HepG2 (cell line): ENCODE measurements at regions not wholly inside any gene's neighbourhood (a gene's known extent, or its start where the extent isn't known, plus 50 kb on each side); places are given as distances from the start of the nearest gene placed in this dataset.

ENCODE experiments used
- ATAC-seq: fragments of 200-7000 bp; cut with Tn5 transposase; 3 replicates; pipeline ENCODE4 v1.9.1; 2020; ENCODE audit warnings: mild to moderate bottlenecking, moderate library complexity
- BruUV-seq: library from RNA; stranded (reverse); fragments of 400-500 nt; replicated peaks from 2 replicates; lab custom pipeline; 2021; lab: Mats Ljungman, UMichigan
- CTCF ChIA-PET: fragments of 300-600 bp; formaldehyde crosslinking; extraction: SDS; loops from one replicate; lab custom pipeline; 2021; ENCODE audit warnings: low total read pairs, inconsistent platforms, low intra/inter-chr PET ratio; lab: Yijun Ruan, JAX
- POLR2A ChIA-PET: fragments of 350-600 bp; sonication (Branson Sonifier 250); formaldehyde crosslinking; loops from one replicate; lab custom pipeline; 2020; ENCODE audit warnings: antibody characterized with exemption, inconsistent platforms; lab: Yijun Ruan, JAX
- DNase-seq: peaks from one replicate; pipeline ENCODE4 v3.0.0-alpha.2; 2015; ENCODE audit warnings: low spot score
- FAIRE-seq: peaks from 3 replicates; lab custom pipeline; 2011; peaks lifted over from hg19 to GRCh38; lab: Jason Lieb, UNC
- H2AFZ ChIP-seq: one replicate; pipeline ENCODE4 v1.6.1; 2011; ENCODE audit warnings: low read length, inconsistent platforms
- H3K27ac ChIP-seq: fragments of 300-600 bp; 3 replicates; pipeline ENCODE4 v1.8.0; 2011; ENCODE audit warnings: mixed run types, mild to moderate bottlenecking, mixed read lengths, low read length, inconsistent platforms; ENCODE audit not compliant: insufficient read depth; ENCODE audit errors: extremely low read length
- H3K27me3 ChIP-seq, 2 experiments: fragments of 200-600 bp in 1 of 2; 2 replicates in 1 of 2; 3 replicates in 1 of 2; pipeline versions ENCODE4 v1.6.0 to v1.8.0; 2011; ENCODE audit warnings: low read length in 2 of 2, mild to moderate bottlenecking in 2 of 2, moderate library complexity in 2 of 2, inconsistent platforms in 1 of 2; ENCODE audit not compliant: insufficient read depth in 2 of 2, control insufficient read depth in 1 of 2
- H3K36me3 ChIP-seq, 2 experiments: fragments of 200-600 bp in 1 of 2; replicated peaks in 1 of 2; 2 replicates in 1 of 2; 3 replicates in 1 of 2; pipeline versions ENCODE4 v1.5.1 to v1.8.0; 2011; ENCODE audit warnings: low read length in 2 of 2, inconsistent platforms in 1 of 2; ENCODE audit not compliant: insufficient read depth in 2 of 2, control insufficient read depth in 1 of 2
- H3K4me1 ChIP-seq: 2 replicates; pipeline ENCODE4 v1.5.1; 2012; ENCODE audit warnings: low read length, inconsistent platforms; ENCODE audit not compliant: insufficient read depth
- H3K4me2 ChIP-seq: 2 replicates; pipeline ENCODE4 v1.6.0; 2011; ENCODE audit warnings: low read depth, low read length, inconsistent platforms
- H3K4me3 ChIP-seq, 3 experiments: fragments of 200-600 bp in 1 of 3; sonication (generic), shearing (Covaris generic) in 1 of 3; replicated peaks in 1 of 3; 2 replicates each; pipeline ENCODE4 v1.5.1; 2011 to 2016; ENCODE audit warnings: low read length in 3 of 3, inconsistent platforms in 2 of 3, low read depth in 2 of 3, mild to moderate bottlenecking in 2 of 3, control low read depth in 1 of 3, mixed read lengths in 1 of 3; ENCODE audit not compliant: insufficient read depth in 1 of 3
- H3K79me2 ChIP-seq: one replicate; pipeline ENCODE4 v1.6.1; 2011; ENCODE audit warnings: low read length, inconsistent platforms; ENCODE audit not compliant: insufficient read depth
- H3K9ac ChIP-seq: 2 replicates; pipeline ENCODE4 v1.6.0; 2011; ENCODE audit warnings: mild to moderate bottlenecking, low read depth, low read length, inconsistent platforms; ENCODE audit not compliant: insufficient read depth
- H3K9me3 ChIP-seq: 2 replicates; pipeline ENCODE4 v1.5.1; 2012; ENCODE audit warnings: mild to moderate bottlenecking, low read length
- H4K20me1 ChIP-seq: 2 replicates; pipeline ENCODE4 v1.6.0; 2011; ENCODE audit warnings: inconsistent platforms, mild to moderate bottlenecking, low read length, moderate library complexity; ENCODE audit not compliant: insufficient read depth
- IKZF1 ChIP-seq: fragments of 450-650 bp; IDR thresholded peaks from 2 replicates; pipeline ENCODE4 v1.7.1; 2016
- KDM5A ChIP-seq: fragments of 200-600 bp; sonication (generic); IDR thresholded peaks from 2 replicates; pipeline ENCODE4 v1.7.0; 2018; ENCODE audit warnings: antibody characterized with exemption, mild to moderate bottlenecking, low read length, borderline replicate concordance
- KLF15 ChIP-seq: sonication (generic); formaldehyde crosslinking; IDR thresholded peaks from 2 replicates; pipeline ENCODE4 v1.8.1; 2023; ENCODE audit warnings: borderline replicate concordance, mild to moderate bottlenecking, inconsistent platforms, missing genetic modification reagents, mixed read lengths
- NFE2L1 ChIP-seq: sonication (generic); formaldehyde crosslinking; IDR thresholded peaks from 2 replicates; pipeline ENCODE4 v1.4.0; 2020; ENCODE audit warnings: missing genetic modification reagents, mild to moderate bottlenecking, borderline replicate concordance
- RXRA ChIP-seq: sonication (generic); formaldehyde crosslinking; IDR thresholded peaks from 2 replicates; pipeline ENCODE4 v1.5.1; 2020; ENCODE audit warnings: missing genetic modification reagents
- SKI ChIP-seq: fragments of 450-650 bp; IDR thresholded peaks from one replicate; pipeline ENCODE4 v1.6.1; 2018; ENCODE audit warnings: mild to moderate bottlenecking; ENCODE audit not compliant: partially characterized antibody
- ZFP91 ChIP-seq: sonication (generic); formaldehyde crosslinking; IDR thresholded peaks from 2 replicates; pipeline ENCODE4 v1.9.0; 2022; ENCODE audit warnings: missing genetic modification reagents, mild to moderate bottlenecking, borderline replicate concordance
- ZNF510 ChIP-seq: sonication (generic); formaldehyde crosslinking; IDR thresholded peaks from 2 replicates; pipeline ENCODE4 v1.4.0; 2020; ENCODE audit warnings: low read depth, mild to moderate bottlenecking, missing genetic modification reagents
- WGBS: methylation state at CpG from one replicate; pipeline ENCODE4 v1.1.6; 2017; ENCODE audit warnings: low lambda C conversion rate; 5-methylcytosine and 5-hydroxymethylcytosine counted together
- in situ Hi-C: cut with HindIII; loops from 2 replicates; pipeline ENCODE4 v1.10.0; 2017; ENCODE audit warnings: low pct_unique_long_range_greater_than_20kb; ENCODE audit not compliant: extremely low pct_ligation_motif_present
- intact Hi-C: fragments of 100-400 bp; cut with micrococcal nuclease; formaldehyde crosslinking; loops from one replicate; pipeline ENCODE4 v1.10.0; 2022; ENCODE audit not compliant: unreplicated experiment
- TF ChIP-seq, protein P1 (sequence below): sonication (generic); formaldehyde crosslinking; IDR thresholded peaks from one replicate; pipeline ENCODE4 v1.5.1; 2020; ENCODE audit warnings: mild to moderate bottlenecking, missing genetic modification reagents; ENCODE audit errors: not compliant biosample characterization

GRCh38 chr3:107880702-107881101 lies 210.1 kb downstream of the CD47 start:
- Histone ChIP-seq H3K4me1 (no peaks in the 10 kb centered on the region), H3K4me3 (no peak overlapping the region), H2AFZ (no peak overlapping the region), H3K4me2 (no peak overlapping the region), H3K27me3 (no peaks in the 10 kb centered on the region), H3K36me3 (no peaks in the 10 kb centered on the region), H3K79me2 (no peaks in the 10 kb centered on the region), H3K27ac (no peak overlapping the region), H4K20me1 (no peaks in the 10 kb centered on the region; the same call in 1 of the 2 replicates), H3K9me3 (no peaks in the 10 kb centered on the region), H3K9ac (no peak overlapping the region)
- WGBS, result 49% methylated on average over 4 of the region's 4 CpGs
- in situ Hi-C loops, result no loop called here
- TF ChIP-seq KLF15 (CRISPR knock-in tag) (no peak), NFE2L1 (CRISPR knock-in tag) (no peak), ZFP91 (CRISPR knock-in tag) (no peak), ZNF510 (CRISPR knock-in tag) (no peak), KDM5A (no peak), RXRA (no peak), IKZF1 (no peak), SKI (no peak)
- TF ChIP-seq, protein P1, sequence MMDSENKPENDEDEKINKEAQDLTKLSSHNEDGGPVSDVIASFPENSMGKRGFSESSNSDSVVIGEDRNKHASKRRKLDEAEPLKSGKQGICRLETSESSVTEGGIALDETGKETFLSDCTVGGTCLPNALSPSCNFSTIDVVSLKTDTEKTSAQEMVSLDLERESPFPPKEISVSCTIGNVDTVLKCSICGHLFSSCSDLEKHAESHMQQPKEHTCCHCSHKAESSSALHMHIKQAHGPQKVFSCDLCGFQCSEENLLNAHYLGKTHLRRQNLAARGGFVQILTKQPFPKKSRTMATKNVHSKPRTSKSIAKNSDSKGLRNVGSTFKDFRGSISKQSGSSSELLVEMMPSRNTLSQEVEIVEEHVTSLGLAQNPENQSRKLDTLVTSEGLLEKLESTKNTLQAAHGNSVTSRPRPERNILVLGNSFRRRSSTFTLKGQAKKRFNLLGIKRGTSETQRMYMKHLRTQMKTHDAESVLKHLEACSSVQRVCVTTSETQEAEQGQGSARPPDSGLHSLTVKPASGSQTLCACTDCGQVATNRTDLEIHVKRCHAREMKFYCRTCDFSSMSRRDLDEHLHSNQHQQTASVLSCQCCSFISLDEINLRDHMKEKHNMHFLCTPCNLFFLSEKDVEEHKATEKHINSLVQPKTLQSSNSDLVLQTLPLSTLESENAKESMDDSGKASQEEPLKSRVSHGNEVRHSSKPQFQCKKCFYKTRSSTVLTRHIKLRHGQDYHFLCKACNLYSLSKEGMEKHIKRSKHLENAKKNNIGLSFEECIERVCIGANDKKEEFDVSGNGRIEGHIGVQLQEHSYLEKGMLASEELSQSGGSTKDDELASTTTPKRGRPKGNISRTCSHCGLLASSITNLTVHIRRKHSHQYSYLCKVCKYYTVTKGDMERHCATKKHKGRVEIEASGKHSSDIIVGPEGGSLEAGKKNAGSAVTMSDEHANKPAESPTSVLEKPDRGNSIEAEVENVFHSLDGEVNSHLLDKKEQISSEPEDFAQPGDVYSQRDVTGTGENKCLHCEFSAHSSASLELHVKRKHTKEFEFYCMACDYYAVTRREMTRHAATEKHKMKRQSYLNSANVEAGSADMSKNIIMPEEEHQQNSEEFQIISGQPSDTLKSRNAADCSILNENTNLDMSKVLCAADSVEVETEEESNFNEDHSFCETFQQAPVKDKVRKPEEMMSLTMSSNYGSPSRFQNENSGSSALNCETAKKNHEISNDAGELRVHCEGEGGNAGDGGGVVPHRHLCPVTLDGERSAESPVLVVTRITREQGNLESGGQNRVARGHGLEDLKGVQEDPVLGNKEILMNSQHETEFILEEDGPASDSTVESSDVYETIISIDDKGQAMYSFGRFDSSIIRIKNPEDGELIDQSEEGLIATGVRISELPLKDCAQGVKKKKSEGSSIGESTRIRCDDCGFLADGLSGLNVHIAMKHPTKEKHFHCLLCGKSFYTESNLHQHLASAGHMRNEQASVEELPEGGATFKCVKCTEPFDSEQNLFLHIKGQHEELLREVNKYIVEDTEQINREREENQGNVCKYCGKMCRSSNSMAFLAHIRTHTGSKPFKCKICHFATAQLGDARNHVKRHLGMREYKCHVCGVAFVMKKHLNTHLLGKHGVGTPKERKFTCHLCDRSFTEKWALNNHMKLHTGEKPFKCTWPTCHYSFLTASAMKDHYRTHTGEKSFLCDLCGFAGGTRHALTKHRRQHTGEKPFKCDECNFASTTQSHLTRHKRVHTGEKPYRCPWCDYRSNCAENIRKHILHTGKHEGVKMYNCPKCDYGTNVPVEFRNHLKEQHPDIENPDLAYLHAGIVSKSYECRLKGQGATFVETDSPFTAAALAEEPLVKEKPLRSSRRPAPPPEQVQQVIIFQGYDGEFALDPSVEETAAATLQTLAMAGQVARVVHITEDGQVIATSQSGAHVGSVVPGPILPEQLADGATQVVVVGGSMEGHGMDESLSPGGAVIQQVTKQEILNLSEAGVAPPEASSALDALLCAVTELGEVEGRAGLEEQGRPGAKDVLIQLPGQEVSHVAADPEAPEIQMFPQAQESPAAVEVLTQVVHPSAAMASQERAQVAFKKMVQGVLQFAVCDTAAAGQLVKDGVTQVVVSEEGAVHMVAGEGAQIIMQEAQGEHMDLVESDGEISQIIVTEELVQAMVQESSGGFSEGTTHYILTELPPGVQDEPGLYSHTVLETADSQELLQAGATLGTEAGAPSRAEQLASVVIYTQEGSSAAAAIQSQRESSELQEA, result no peak
- intact Hi-C loops, result no loop called here
- BruUV-seq, result no TSS peak
- FAIRE-seq (no peak), ATAC-seq (no peak), DNase-seq (no peak)
- ChIA-PET CTCF (no interaction called here), POLR2A (no interaction called here)
